Activated CD8-positive, alpha-beta T cell treated with anti-CD3 and anti-CD28 coated beads for 36 hours (primary cell): ENCODE measurements at regions not wholly inside any gene's neighbourhood (a gene's known extent, or its start where the extent isn't known, plus 50 kb on each side); places are given as distances from the start of the nearest gene placed in this dataset.

Experiments used
- ATAC-seq: fragments of 200-7000 bp; cut with Tn5 transposase; one replicate; pipeline ENCODE4 v1.10.0; 2021; ENCODE audit warnings: mild to moderate bottlenecking, moderate library complexity
- CTCF ChIA-PET: fragments of 350-600 bp; sonication (Branson Sonifier 250); formaldehyde crosslinking; loops from one replicate; lab custom pipeline; 2021; ENCODE audit warnings: antibody characterized with exemption; lab: Charles Lee
- POLR2A ChIA-PET: fragments of 350-600 bp; sonication (Branson Sonifier 250); formaldehyde crosslinking; loops from one replicate; lab custom pipeline; 2021; ENCODE audit warnings: antibody characterized with exemption; lab: Charles Lee
- DNase-seq: peaks from one replicate; pipeline ENCODE4 v3.0.0-alpha.2; 2020
- H3K27ac Mint-ChIP-seq: one replicate; pipeline ENCODE4 v1.8.0; 2021; ENCODE audit warnings: mild to moderate bottlenecking, mixed read lengths
- H3K27me3 Mint-ChIP-seq: one replicate; pipeline ENCODE4 v1.8.0; 2021; ENCODE audit warnings: mixed read lengths
- H3K36me3 Mint-ChIP-seq: one replicate; pipeline ENCODE4 v1.8.0; 2021; ENCODE audit warnings: low read depth, mixed read lengths
- H3K4me1 Mint-ChIP-seq: one replicate; pipeline ENCODE4 v1.8.0; 2021; ENCODE audit warnings: low read depth, mixed read lengths
- H3K4me3 Mint-ChIP-seq: one replicate; pipeline ENCODE4 v1.8.0; 2021; ENCODE audit warnings: mild to moderate bottlenecking, moderate library complexity, mixed read lengths
- H3K9me3 Mint-ChIP-seq: one replicate; pipeline ENCODE4 v1.8.0; 2021; ENCODE audit warnings: mixed read lengths
- CTCF ChIP-seq: fragments of 200-600 bp; IDR thresholded peaks from one replicate; pipeline ENCODE4 v1.8.0; 2022; ENCODE audit warnings: antibody characterized with exemption, mild to moderate bottlenecking
- intact Hi-C: fragments of 100-400 bp; cut with micrococcal nuclease; formaldehyde crosslinking; loops from one replicate; pipeline ENCODE4 v1.10.0; 2022

GRCh38 chr1:30273021-30273325 lies 450.4 kb downstream of the MATN1 start:
- CTCF ChIA-PET, result no interaction called here
- no peak for TF ChIP-seq CTCF
- intact Hi-C loops, result no loop called here
- H3K4me3 Mint-ChIP-seq, result no peak overlapping the region
- ATAC-seq, result no peak
- no peak for DNase-seq
- POLR2A ChIA-PET, result no interaction called here
- H3K27ac Mint-ChIP-seq, result no peak overlapping the region
- no peaks in the 10 kb centered on the region for H3K9me3 Mint-ChIP-seq
- no peaks in the 10 kb centered on the region for H3K36me3 Mint-ChIP-seq
- peaks cover 1% of the 10 kb centered on the region for H3K27me3 Mint-ChIP-seq
- no peaks in the 10 kb centered on the region for H3K4me1 Mint-ChIP-seq

GRCh38 chr1:30272277-30273020 lies 450.9 kb downstream of the MATN1 start:
- H3K36me3 Mint-ChIP-seq, result no peaks in the 10 kb centered on the region
- H3K27me3 Mint-ChIP-seq, result peaks cover 1% of the 10 kb centered on the region
- no peak overlapping the region for H3K27ac Mint-ChIP-seq
- H3K4me3 Mint-ChIP-seq, result no peak overlapping the region
- no peak for ATAC-seq
- TF ChIP-seq CTCF, result no peak
- intact Hi-C loops, result no loop called here
- ChIA-PET POLR2A (no interaction called here), CTCF (no interaction called here)
- H3K9me3 Mint-ChIP-seq, result no peaks in the 10 kb centered on the region
- H3K4me1 Mint-ChIP-seq, result no peaks in the 10 kb centered on the region
- no peak for DNase-seq

- H3K9me3 Mint-ChIP-seq, result no peaks in the 10 kb centered on the region
These were observed 451.7 kb downstream of the MATN1 start for GRCh38 chr1:30271401-30272276.

GRCh38 chr1:30270461-30270860 lies 452.9 kb downstream of the MATN1 start:
- ATAC-seq (no peak), DNase-seq (no peak)
- CTCF ChIA-PET, result no interaction called here

More at GRCh38 chr1:30271401-30272276, 451.7 kb downstream of the MATN1 start:
- Mint-ChIP-seq H3K27me3 (peaks cover 1% of the 10 kb centered on the region), H3K27ac (no peak overlapping the region), H3K4me1 (no peaks in the 10 kb centered on the region), H3K36me3 (no peaks in the 10 kb centered on the region), H3K4me3 (no peak overlapping the region)
- no peak for DNase-seq
- POLR2A ChIA-PET, result no interaction called here
- intact Hi-C loops, result no loop called here
- no peak for ATAC-seq
- CTCF ChIA-PET, result no interaction called here
- TF ChIP-seq CTCF, result no peak

More at GRCh38 chr1:30270461-30270860, 452.9 kb downstream of the MATN1 start:
- POLR2A ChIA-PET, result no interaction called here
- Mint-ChIP-seq H3K4me3 (no peak overlapping the region), H3K27ac (no peak overlapping the region), H3K36me3 (no peaks in the 10 kb centered on the region), H3K27me3 (peaks cover 3% of the 10 kb centered on the region), H3K4me1 (no peaks in the 10 kb centered on the region), H3K9me3 (no peaks in the 10 kb centered on the region)
- TF ChIP-seq CTCF, result no peak
- intact Hi-C loops, result no loop called here
